Activated CD4-positive, alpha-beta T cell treated with anti-CD3 and anti-CD28 coated beads for 36 hours (primary cell): ENCODE measurements at regions not wholly inside any gene's neighbourhood (a gene's known extent, or its start where the extent isn't known, plus 50 kb on each side); places are given as distances from the start of the nearest gene placed in this dataset.

ENCODE experiments used
- ATAC-seq: fragments of 200-7000 bp; cut with Tn5 transposase; one replicate; pipeline ENCODE4 v1.10.0; 2021; ENCODE audit warnings: mild to moderate bottlenecking, moderate library complexity
- CTCF ChIA-PET: fragments of 350-600 bp; sonication (Branson Sonifier 250); formaldehyde crosslinking; loops from one replicate; lab custom pipeline; 2021; ENCODE audit warnings: antibody characterized with exemption; lab: Charles Lee
- POLR2A ChIA-PET: fragments of 350-600 bp; sonication (Branson Sonifier 250); formaldehyde crosslinking; loops from one replicate; lab custom pipeline; 2021; ENCODE audit warnings: antibody characterized with exemption, inconsistent platforms; lab: Charles Lee
- DNase-seq: peaks from one replicate; pipeline ENCODE4 v3.0.0-alpha.2; 2020
- H3K27ac Mint-ChIP-seq: one replicate; pipeline ENCODE4 v1.8.0; 2021; ENCODE audit warnings: mixed read lengths
- H3K27me3 Mint-ChIP-seq: one replicate; pipeline ENCODE4 v1.8.0; 2021; ENCODE audit warnings: mixed read lengths
- H3K36me3 Mint-ChIP-seq: one replicate; pipeline ENCODE4 v1.8.0; 2021; ENCODE audit warnings: low read depth, mixed read lengths
- H3K4me1 Mint-ChIP-seq: one replicate; pipeline ENCODE4 v1.8.0; 2021; ENCODE audit warnings: mixed read lengths
- H3K4me3 Mint-ChIP-seq: one replicate; pipeline ENCODE4 v1.8.0; 2021; ENCODE audit warnings: mild to moderate bottlenecking, moderate library complexity, mixed read lengths
- H3K9me3 Mint-ChIP-seq: one replicate; pipeline ENCODE4 v1.8.0; 2021; ENCODE audit warnings: low read depth, mixed read lengths
- intact Hi-C, 2 experiments: fragments of 100-400 bp; cut with DNase I in 1 of 2; cut with micrococcal nuclease in 1 of 2; formaldehyde crosslinking; loops; one replicate each; pipeline versions ENCODE4 v1.14.2 to v1.15.1; 2022 to 2024; cut with DNase I, micrococcal nuclease

GRCh38 chr16:66082424-66082823, 284.1 kb upstream of the CDH5 start:
- no peak for DNase-seq
- Mint-ChIP-seq H3K27me3 (peaks cover 14% of the 10 kb centered on the region), H3K27ac (no peak overlapping the region), H3K36me3 (no peaks in the 10 kb centered on the region), H3K9me3 (no peaks in the 10 kb centered on the region), H3K4me3 (no peak overlapping the region), H3K4me1 (no peaks in the 10 kb centered on the region)
- ChIA-PET POLR2A (no interaction called here), CTCF (no interaction called here)
- no peak for ATAC-seq
- intact Hi-C loops: loop anchor here in 1 of 2 experiments (10.0 kb wide), 1 partner anchor 62 kb away; no protein-coding TSS in a partner anchor

GRCh38 chr16:66081775-66082366, 284.6 kb upstream of the CDH5 start:
- ChIA-PET CTCF (no interaction called here), POLR2A (no interaction called here)
- Mint-ChIP-seq H3K27ac (no peak overlapping the region), H3K4me3 (no peak overlapping the region), H3K36me3 (no peaks in the 10 kb centered on the region), H3K27me3 (peaks cover 15% of the 10 kb centered on the region), H3K4me1 (no peaks in the 10 kb centered on the region), H3K9me3 (no peaks in the 10 kb centered on the region)
- DNase-seq: no peak
- ATAC-seq: no peak
- intact Hi-C loops: loop anchor here in 1 of 2 experiments (10.0 kb wide), 1 partner anchor 63 kb away; no protein-coding TSS in a partner anchor

- no peaks in the 10 kb centered on the region for H3K36me3 Mint-ChIP-seq
- no peaks in the 10 kb centered on the region for H3K9me3 Mint-ChIP-seq
- CTCF ChIA-PET: no interaction called here
- ATAC-seq (no peak), DNase-seq (no peak)
- H3K4me1 Mint-ChIP-seq: no peaks in the 10 kb centered on the region
- intact Hi-C loops: loop anchor here in 1 of 2 experiments (10.0 kb wide), 1 partner anchor 65 kb away; no protein-coding TSS in a partner anchor
- POLR2A ChIA-PET: no interaction called here
- no peak overlapping the region for H3K27ac Mint-ChIP-seq
- peaks cover 18% of the 10 kb centered on the region for H3K27me3 Mint-ChIP-seq
- no peak overlapping the region for H3K4me3 Mint-ChIP-seq
Observed at GRCh38 chr16:66079671-66080334, 286.7 kb upstream of the CDH5 start.

DNA sequence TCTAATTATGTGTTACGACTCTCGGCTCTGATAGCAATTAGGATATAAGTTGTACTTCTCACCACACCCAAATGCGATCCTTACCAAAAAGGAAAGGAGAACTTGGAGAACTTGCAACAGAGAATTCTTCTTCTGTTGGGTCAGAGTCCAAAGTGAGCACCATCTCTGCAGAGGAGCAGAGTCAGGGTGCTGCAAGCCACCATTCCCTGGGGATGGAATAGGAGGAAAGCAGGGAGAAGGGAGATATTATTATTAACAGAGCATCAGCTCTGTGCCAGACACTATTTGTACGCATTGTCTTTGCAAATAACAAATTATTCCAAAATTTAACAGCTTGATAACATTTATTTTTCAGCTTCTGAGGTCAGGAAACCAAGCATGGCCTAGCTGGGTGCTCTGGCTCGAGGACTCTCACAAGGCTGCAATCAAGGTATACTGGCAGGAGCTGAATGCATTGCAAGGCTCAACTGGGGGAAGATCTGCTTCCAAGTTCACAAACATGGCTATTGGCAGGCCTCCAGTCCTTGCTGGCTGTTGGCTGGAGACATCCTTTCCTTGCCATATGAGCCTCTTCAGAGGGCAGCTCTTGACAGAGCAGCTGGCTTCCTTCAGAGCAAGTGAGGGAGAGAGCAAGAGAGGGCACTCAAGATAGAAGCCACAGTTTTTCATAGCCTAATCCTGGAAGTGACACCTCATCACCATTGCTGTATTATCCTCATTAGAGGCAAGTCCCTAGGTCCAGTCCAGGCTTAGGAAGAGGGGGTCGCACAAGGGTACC, 296.2 kb upstream of the CDH5 start:
- Mint-ChIP-seq H3K27ac (no peak overlapping the region), H3K36me3 (no peaks in the 10 kb centered on the region), H3K4me1 (no peaks in the 10 kb centered on the region), H3K27me3 (peaks cover 10% of the 10 kb centered on the region), H3K4me3 (no peak overlapping the region), H3K9me3 (no peaks in the 10 kb centered on the region)
- no peak for ATAC-seq
- ChIA-PET POLR2A (no interaction called here), CTCF (no interaction called here)
- no peak for DNase-seq
- intact Hi-C loops: no loop called here

DNA sequence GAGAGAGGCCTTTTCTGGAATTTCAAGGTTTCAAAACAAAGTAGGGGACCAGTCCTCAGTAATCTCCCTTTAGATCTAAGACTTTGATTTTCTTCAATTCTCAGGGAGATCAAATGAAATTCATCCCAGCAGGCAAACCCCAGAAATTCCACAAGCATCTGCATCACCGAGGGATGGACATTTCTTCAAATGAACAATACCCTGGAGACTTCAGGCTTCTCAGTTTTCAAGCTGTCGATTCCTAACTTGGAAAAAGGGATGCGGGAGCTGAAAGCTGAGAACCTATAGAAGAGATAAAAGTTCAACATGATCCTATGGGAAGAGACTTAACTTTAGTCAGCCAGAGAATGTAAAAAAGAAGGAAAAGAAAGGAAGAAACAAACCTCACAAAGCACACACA, 296.9 kb upstream of the CDH5 start:
- H3K36me3 Mint-ChIP-seq: no peaks in the 10 kb centered on the region
- no peak overlapping the region for H3K4me3 Mint-ChIP-seq
- DNase-seq (no peak), ATAC-seq (no peak)
- ChIA-PET POLR2A (no interaction called here), CTCF (no interaction called here)
- intact Hi-C loops: no loop called here
- H3K9me3 Mint-ChIP-seq: no peaks in the 10 kb centered on the region
- H3K27ac Mint-ChIP-seq: no peak overlapping the region
- H3K4me1 Mint-ChIP-seq: no peaks in the 10 kb centered on the region
- H3K27me3 Mint-ChIP-seq: peaks cover 7% of the 10 kb centered on the region

DNA sequence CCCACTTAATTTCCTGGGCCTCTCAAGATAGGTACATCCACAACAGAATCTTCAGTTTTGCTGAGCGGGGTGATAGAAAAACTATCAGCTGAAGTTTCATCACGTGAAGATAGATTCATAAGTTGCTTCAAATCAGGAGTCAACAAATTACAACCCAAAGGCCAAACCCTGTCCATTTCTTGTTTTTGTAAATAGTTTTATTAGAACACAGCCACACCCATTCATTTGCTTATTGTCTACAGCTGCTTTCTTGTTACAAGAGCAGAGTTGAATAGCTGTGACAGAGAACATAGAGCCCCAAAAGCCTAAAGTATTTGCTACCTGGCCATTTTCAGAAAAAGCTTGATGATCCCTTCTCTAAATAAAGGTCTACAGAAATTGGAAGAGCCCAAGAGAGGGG, 300.1 kb upstream of the CDH5 start:
- no peak for ATAC-seq
- no peak overlapping the region for H3K27ac Mint-ChIP-seq

DNA sequence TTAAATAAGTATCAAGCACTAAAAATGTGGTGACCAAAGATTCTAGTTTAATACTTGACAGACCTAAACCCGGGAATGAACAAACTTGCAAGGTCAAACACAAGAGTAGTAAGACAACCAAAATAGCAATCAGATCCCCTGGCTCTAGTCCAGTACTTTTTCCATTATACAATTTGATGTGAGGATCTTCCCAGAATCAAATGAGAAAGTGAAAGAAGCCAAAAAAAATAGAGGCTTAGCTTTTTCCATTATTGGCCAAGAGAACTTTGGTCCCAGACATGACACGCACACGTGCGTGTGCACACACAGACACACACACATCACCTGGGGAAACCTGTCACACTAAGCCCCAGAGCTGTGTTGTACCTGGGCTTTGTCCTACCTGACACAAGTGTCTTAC, 300.6 kb upstream of the CDH5 start:
- ATAC-seq: no peak
- CTCF ChIA-PET: no interaction called here
- POLR2A ChIA-PET: no interaction called here
- no peak overlapping the region for H3K4me3 Mint-ChIP-seq
- no peaks in the 10 kb centered on the region for H3K4me1 Mint-ChIP-seq
- H3K9me3 Mint-ChIP-seq: no peaks in the 10 kb centered on the region
- peaks cover 12% of the 10 kb centered on the region for H3K27me3 Mint-ChIP-seq
- H3K36me3 Mint-ChIP-seq: no peaks in the 10 kb centered on the region
- no peak for DNase-seq
- H3K27ac Mint-ChIP-seq: no peak overlapping the region
- intact Hi-C loops: no loop called here

More for the DNA sequence above, 300.1 kb upstream of the CDH5 start:
- H3K4me1 Mint-ChIP-seq: no peaks in the 10 kb centered on the region
- ChIA-PET CTCF (no interaction called here), POLR2A (no interaction called here)
- no peaks in the 10 kb centered on the region for H3K36me3 Mint-ChIP-seq
- no peak overlapping the region for H3K4me3 Mint-ChIP-seq
- DNase-seq: no peak
- intact Hi-C loops: no loop called here
- no peaks in the 10 kb centered on the region for H3K9me3 Mint-ChIP-seq
- H3K27me3 Mint-ChIP-seq: peaks cover 9% of the 10 kb centered on the region

DNA sequence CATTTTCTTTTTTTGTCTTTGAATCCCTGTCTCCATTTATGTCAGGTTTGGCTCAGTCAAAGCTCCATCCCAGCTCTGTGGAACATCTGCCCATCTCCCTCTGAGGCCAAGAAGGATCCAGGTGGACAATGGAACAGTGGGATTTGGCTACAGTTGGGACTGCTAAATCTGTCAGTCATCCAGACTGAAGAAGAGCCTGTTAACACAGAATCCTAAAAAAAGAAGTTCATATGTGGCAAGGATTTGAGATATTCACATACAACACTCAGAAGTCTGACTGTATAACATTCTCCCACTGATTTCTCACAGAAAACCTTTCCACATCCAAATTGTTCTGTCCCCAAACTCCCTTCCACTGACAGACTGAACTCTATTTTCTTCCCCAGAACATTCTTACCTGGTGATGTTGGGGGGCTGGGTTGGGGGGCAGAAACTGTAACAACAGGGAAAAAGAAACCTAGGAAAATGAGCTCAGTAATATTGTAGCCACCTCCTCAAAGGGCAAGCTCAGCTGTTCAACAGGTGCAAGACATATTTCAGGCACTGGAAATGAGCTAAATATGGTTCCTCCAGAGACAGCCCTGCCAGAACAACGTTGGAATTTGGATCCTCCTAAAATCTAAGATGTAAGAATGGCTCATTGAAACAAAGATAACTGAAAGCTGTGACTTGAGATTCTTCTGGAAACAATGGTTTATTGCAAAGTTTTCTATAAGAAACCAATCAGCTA, 301.5 kb upstream of the CDH5 start:
- ChIA-PET POLR2A (no interaction called here), CTCF (no interaction called here)
- intact Hi-C loops: no loop called here
- peaks cover 9% of the 10 kb centered on the region for H3K27me3 Mint-ChIP-seq
- H3K9me3 Mint-ChIP-seq: no peaks in the 10 kb centered on the region
- DNase-seq (no peak), ATAC-seq (no peak)
- no peak overlapping the region for H3K27ac Mint-ChIP-seq
- H3K4me3 Mint-ChIP-seq: no peak overlapping the region
- no peaks in the 10 kb centered on the region for H3K36me3 Mint-ChIP-seq
- no peaks in the 10 kb centered on the region for H3K4me1 Mint-ChIP-seq

DNA sequence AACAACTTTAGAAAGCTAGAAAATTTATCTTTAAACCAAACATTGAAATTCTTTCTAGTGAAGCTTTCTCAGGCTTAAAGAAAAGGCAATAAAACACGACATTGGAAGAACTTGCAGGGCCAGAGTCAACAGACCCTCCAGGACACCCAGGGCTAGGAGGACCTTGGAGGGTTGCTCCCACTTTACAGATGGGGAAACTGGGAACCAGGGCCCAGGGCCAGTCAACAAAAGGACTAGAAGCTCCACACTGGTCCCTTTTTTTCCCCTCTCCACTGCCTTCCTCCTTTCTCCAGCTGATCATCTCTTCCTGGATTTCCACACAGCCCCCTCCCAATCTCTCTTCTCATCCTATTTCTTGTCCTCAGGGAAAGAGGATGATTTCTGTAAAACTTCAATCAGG, 307.7 kb upstream of the CDH5 start:
- Mint-ChIP-seq H3K9me3 (no peaks in the 10 kb centered on the region), H3K27me3 (peaks cover 11% of the 10 kb centered on the region), H3K27ac (no peak overlapping the region), H3K36me3 (no peaks in the 10 kb centered on the region), H3K4me1 (no peaks in the 10 kb centered on the region), H3K4me3 (no peak overlapping the region)
- DNase-seq (no peak), ATAC-seq (no peak)
- ChIA-PET POLR2A (no interaction called here), CTCF (no interaction called here)
- intact Hi-C loops: no loop called here

GRCh38 chr16:66058172-66058691, 308.3 kb upstream of the CDH5 start:
- POLR2A ChIA-PET: no interaction called here
- H3K27me3 Mint-ChIP-seq: peaks cover 11% of the 10 kb centered on the region
- no peak for DNase-seq

GRCh38 chr16:66057057-66057456, 309.4 kb upstream of the CDH5 start:
- CTCF ChIA-PET: no interaction called here
- POLR2A ChIA-PET: no interaction called here
- Mint-ChIP-seq H3K9me3 (no peaks in the 10 kb centered on the region), H3K4me1 (no peaks in the 10 kb centered on the region), H3K36me3 (no peaks in the 10 kb centered on the region), H3K27me3 (peaks cover 7% of the 10 kb centered on the region), H3K27ac (no peak overlapping the region), H3K4me3 (no peak overlapping the region)
- DNase-seq: no peak
- no peak for ATAC-seq
- intact Hi-C loops: no loop called here

More at GRCh38 chr16:66058172-66058691, 308.3 kb upstream of the CDH5 start:
- Mint-ChIP-seq H3K27ac (no peak overlapping the region), H3K36me3 (no peaks in the 10 kb centered on the region), H3K4me1 (no peaks in the 10 kb centered on the region), H3K9me3 (no peaks in the 10 kb centered on the region), H3K4me3 (no peak overlapping the region)
- intact Hi-C loops: no loop called here
- no peak for ATAC-seq
- CTCF ChIA-PET: interaction anchor here (0.7 kb wide), 1 partner anchor 362 kb away, joined by 3 read pairs; no protein-coding TSS in a partner anchor
